Panc1 (cell line): ENCODE measurements at regions not wholly inside any gene's neighbourhood (a gene's known extent, or its start where the extent isn't known, plus 50 kb on each side); places are given as distances from the start of the nearest gene placed in this dataset.

Experiments
- ATAC-seq: fragments of 200-7000 bp; cut with Tn5 transposase; 2 replicates; pipeline ENCODE4 v1.9.1; 2020; ENCODE audit warnings: mild to moderate bottlenecking, moderate library complexity
- BruUV-seq: library from RNA; stranded (reverse); fragments of 400-500 nt; replicated peaks from 2 replicates; lab custom pipeline; 2021; lab: Mats Ljungman, UMichigan
- CTCF ChIA-PET: fragments of 300-600 bp; sonication (Branson Sonifier 250); formaldehyde crosslinking; loops from one replicate; lab custom pipeline; 2022; ENCODE audit warnings: antibody characterized with exemption; lab: Charles Lee
- POLR2A ChIA-PET: fragments of 300-600 bp; sonication (Branson Sonifier 250); formaldehyde crosslinking; loops from one replicate; lab custom pipeline; 2022; ENCODE audit warnings: antibody characterized with exemption; lab: Charles Lee
- DNase-seq: peaks from one replicate; pipeline ENCODE4 v3.0.0-alpha.2; 2010; ENCODE audit warnings: low read depth, low spot score
- H3K27ac ChIP-seq: 2 replicates; pipeline ENCODE4 v1.5.1; 2011; ENCODE audit warnings: mild to moderate bottlenecking, low read length, inconsistent platforms
- H3K27me3 ChIP-seq: fragments of 200-500 bp; sonication (Bioruptor generic); 2 replicates; pipeline ENCODE4 v1.6.0; 2014; ENCODE audit warnings: low read length, inconsistent platforms; ENCODE audit not compliant: control insufficient read depth, insufficient read depth
- H3K36me3 ChIP-seq: fragments of 200-500 bp; sonication (Bioruptor generic); 2 replicates; pipeline ENCODE4 v1.5.1; 2014; ENCODE audit warnings: inconsistent platforms, mild to moderate bottlenecking, low read length, moderate library complexity; ENCODE audit not compliant: control insufficient read depth, insufficient read depth
- H3K4me1 ChIP-seq: 2 replicates; pipeline ENCODE4 v1.5.1; 2011; ENCODE audit warnings: inconsistent platforms, mild to moderate bottlenecking, low read length, moderate library complexity; ENCODE audit not compliant: control insufficient read depth, insufficient read depth
- H3K4me3 ChIP-seq, 2 experiments: 2 replicates each; pipeline ENCODE4 v1.5.1; 2011 to 2012; ENCODE audit warnings: low read depth in 2 of 2, low read length in 2 of 2, mild to moderate bottlenecking in 2 of 2, inconsistent platforms in 1 of 2, moderate library complexity in 1 of 2
- H3K9me3 ChIP-seq: fragments of 200-500 bp; sonication (Bioruptor generic); 2 replicates; pipeline ENCODE4 v1.5.1; 2014; ENCODE audit warnings: low read depth, mild to moderate bottlenecking, inconsistent platforms, low read length, moderate library complexity; ENCODE audit not compliant: control insufficient read depth, insufficient read depth
- POLR2AphosphoS5 ChIP-seq: IDR thresholded peaks from 2 replicates; pipeline ENCODE4 v1.6.1; 2012; ENCODE audit warnings: mild to moderate bottlenecking, low read depth, low read length, moderate library complexity
- SIN3A ChIP-seq: IDR thresholded peaks from 2 replicates; pipeline ENCODE4 v1.6.1; 2012; ENCODE audit warnings: low read depth, mild to moderate bottlenecking, low read length, moderate library complexity, borderline replicate concordance; ENCODE audit not compliant: insufficient read depth
- TCF7L2 ChIP-seq: IDR thresholded peaks from 2 replicates; pipeline ENCODE4 v1.6.1; 2011; ENCODE audit warnings: mild to moderate bottlenecking, low read depth, low read length, inconsistent platforms
- in situ Hi-C: cut with HindIII; loops from 2 replicates; pipeline ENCODE4 v1.10.0; 2016; ENCODE audit warnings: low sequenced_read_pairs, low pct_unique_long_range_greater_than_20kb
- intact Hi-C: fragments of 100-400 bp; cut with micrococcal nuclease; formaldehyde crosslinking; loops from one replicate; pipeline ENCODE4 v1.10.0; 2022; ENCODE audit not compliant: unreplicated experiment
- TF ChIP-seq, protein P1 (sequence below): fragments of 450-650 bp; IDR thresholded peaks from 2 replicates; pipeline ENCODE4 v1.5.1; 2017; ENCODE audit warnings: mild to moderate bottlenecking
- TF ChIP-seq, protein P2 (sequence below), 2 experiments: IDR thresholded peaks; 2 replicates each; pipeline ENCODE4 v1.6.1; 2011 to 2012; ENCODE audit warnings: low read depth in 2 of 2, control low read depth in 1 of 2, low read length in 1 of 2, mild to moderate bottlenecking in 1 of 2, moderate library complexity in 1 of 2; ENCODE audit not compliant: insufficient read depth in 1 of 2

DNA sequence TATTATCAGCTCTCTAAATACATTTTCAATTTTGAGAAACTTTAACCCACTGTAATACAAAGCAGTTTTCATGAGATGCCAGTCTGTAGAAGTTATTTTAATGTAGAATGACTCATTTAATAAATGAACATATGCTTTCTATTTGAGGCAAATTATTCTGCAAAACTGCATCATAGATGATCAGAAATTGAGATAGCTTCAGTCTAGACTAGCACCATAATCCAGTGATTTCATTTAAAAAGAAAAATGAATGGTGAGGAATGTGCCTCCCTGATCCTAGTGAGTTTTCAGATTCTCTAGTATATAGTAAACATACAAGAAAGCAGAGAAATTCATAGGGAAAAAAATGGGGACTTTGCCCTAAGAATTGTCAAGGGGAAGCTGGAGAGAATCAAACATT is 66.1 kb downstream of the OR5AK2 start:
- no peak for ATAC-seq
- intact Hi-C loops: no loop called here
- Histone ChIP-seq H3K9me3 (no peaks in the 10 kb centered on the region), H3K36me3 (no peaks in the 10 kb centered on the region), H3K27me3 (no peaks in the 10 kb centered on the region), H3K4me1 (no peaks in the 10 kb centered on the region), H3K27ac (no peak overlapping the region), H3K4me3 (no peak overlapping the region)
- CTCF ChIA-PET: no interaction called here
- in situ Hi-C loops: no loop called here
- DNase-seq: no peak
- no TSS peak for BruUV-seq
- POLR2A ChIA-PET: no interaction called here
- TF ChIP-seq, protein P1, sequence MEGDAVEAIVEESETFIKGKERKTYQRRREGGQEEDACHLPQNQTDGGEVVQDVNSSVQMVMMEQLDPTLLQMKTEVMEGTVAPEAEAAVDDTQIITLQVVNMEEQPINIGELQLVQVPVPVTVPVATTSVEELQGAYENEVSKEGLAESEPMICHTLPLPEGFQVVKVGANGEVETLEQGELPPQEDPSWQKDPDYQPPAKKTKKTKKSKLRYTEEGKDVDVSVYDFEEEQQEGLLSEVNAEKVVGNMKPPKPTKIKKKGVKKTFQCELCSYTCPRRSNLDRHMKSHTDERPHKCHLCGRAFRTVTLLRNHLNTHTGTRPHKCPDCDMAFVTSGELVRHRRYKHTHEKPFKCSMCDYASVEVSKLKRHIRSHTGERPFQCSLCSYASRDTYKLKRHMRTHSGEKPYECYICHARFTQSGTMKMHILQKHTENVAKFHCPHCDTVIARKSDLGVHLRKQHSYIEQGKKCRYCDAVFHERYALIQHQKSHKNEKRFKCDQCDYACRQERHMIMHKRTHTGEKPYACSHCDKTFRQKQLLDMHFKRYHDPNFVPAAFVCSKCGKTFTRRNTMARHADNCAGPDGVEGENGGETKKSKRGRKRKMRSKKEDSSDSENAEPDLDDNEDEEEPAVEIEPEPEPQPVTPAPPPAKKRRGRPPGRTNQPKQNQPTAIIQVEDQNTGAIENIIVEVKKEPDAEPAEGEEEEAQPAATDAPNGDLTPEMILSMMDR: no peak
- TF ChIP-seq, protein P2, sequence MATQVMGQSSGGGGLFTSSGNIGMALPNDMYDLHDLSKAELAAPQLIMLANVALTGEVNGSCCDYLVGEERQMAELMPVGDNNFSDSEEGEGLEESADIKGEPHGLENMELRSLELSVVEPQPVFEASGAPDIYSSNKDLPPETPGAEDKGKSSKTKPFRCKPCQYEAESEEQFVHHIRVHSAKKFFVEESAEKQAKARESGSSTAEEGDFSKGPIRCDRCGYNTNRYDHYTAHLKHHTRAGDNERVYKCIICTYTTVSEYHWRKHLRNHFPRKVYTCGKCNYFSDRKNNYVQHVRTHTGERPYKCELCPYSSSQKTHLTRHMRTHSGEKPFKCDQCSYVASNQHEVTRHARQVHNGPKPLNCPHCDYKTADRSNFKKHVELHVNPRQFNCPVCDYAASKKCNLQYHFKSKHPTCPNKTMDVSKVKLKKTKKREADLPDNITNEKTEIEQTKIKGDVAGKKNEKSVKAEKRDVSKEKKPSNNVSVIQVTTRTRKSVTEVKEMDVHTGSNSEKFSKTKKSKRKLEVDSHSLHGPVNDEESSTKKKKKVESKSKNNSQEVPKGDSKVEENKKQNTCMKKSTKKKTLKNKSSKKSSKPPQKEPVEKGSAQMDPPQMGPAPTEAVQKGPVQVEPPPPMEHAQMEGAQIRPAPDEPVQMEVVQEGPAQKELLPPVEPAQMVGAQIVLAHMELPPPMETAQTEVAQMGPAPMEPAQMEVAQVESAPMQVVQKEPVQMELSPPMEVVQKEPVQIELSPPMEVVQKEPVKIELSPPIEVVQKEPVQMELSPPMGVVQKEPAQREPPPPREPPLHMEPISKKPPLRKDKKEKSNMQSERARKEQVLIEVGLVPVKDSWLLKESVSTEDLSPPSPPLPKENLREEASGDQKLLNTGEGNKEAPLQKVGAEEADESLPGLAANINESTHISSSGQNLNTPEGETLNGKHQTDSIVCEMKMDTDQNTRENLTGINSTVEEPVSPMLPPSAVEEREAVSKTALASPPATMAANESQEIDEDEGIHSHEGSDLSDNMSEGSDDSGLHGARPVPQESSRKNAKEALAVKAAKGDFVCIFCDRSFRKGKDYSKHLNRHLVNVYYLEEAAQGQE (IDR thresholded peaks at IDR 0.05; ENCODE audit: insufficient read depth in 1 of 2, low read depth in 2 of 2, low read length in 1 of 2): no peak
- TF ChIP-seq TCF7L2 (no peak), POLR2AphosphoS5 (no peak), SIN3A (no peak)

DNA sequence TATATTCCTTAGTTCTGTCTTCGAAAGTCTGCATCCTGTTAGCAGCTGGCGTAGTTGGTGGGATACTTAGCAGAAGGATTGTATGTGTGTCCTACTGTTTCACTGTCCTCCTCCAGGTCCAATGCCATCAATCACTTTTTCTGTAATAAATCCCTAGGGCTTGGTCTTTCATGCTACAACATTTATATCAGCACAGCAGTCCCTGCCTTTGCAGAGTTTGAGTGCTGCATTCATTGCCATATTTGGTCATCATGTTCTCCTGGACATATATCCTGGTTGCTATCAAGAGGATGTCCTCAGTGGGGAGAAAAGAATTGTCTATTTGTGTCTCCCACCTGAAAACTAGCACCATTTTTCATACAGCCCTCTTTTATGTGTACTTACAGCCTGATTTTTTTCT is 67.0 kb downstream of the OR5AK2 start:
- no peak for DNase-seq
- no peaks in the 10 kb centered on the region for H3K4me1 ChIP-seq
- TF ChIP-seq, protein P2 (IDR thresholded peaks at IDR 0.05; ENCODE audit: insufficient read depth in 1 of 2, low read depth in 2 of 2, low read length in 1 of 2): no peak
- TF ChIP-seq, protein P1: no peak
- TF ChIP-seq SIN3A (no peak), POLR2AphosphoS5 (no peak), TCF7L2 (no peak)
- in situ Hi-C loops: no loop called here
- ChIA-PET POLR2A (no interaction called here), CTCF (no interaction called here)
- no TSS peak for BruUV-seq
- no peaks in the 10 kb centered on the region for H3K36me3 ChIP-seq
- intact Hi-C loops: no loop called here
- no peak for ATAC-seq
- no peaks in the 10 kb centered on the region for H3K27me3 ChIP-seq
- H3K27ac ChIP-seq: no peak overlapping the region
- H3K4me3 ChIP-seq: no peak overlapping the region
- no peaks in the 10 kb centered on the region for H3K9me3 ChIP-seq
